MM.1S (cell line): ENCODE measurements at regions not wholly inside any gene's neighbourhood (a gene's known extent, or its start where the extent isn't known, plus 50 kb on each side); places are given as distances from the start of the nearest gene placed in this dataset.

Experiments
- CTCF ChIP-seq: fragments of 300-600 bp; sonication (generic); IDR thresholded peaks from 2 replicates; pipeline ENCODE4 v1.5.1; 2016; ENCODE audit warnings: antibody characterized with exemption, low read length, mixed read lengths
- EZH2 ChIP-seq: fragments of 300-600 bp; sonication (generic); optimal IDR thresholded peaks from 2 replicates; pipeline ENCODE3; 2017; ENCODE audit warnings: low read depth, mild to moderate bottlenecking, antibody characterized with exemption, low read length, mixed read lengths

- TF ChIP-seq CTCF (no peak), EZH2 (no peak)
Measured at GRCh38 chr20:22984606-22985005, 50.5 kb upstream of the SSTR4 start.
